ENCODE measurements at regions not wholly inside any gene's neighbourhood (a gene's known extent, or its start where the extent isn't known, plus 50 kb on each side); places are given as distances from the start of the nearest gene placed in this dataset.
A peak's percentile ranks its signal among the peaks of the same experiment; 100 is the strongest.

DNA sequence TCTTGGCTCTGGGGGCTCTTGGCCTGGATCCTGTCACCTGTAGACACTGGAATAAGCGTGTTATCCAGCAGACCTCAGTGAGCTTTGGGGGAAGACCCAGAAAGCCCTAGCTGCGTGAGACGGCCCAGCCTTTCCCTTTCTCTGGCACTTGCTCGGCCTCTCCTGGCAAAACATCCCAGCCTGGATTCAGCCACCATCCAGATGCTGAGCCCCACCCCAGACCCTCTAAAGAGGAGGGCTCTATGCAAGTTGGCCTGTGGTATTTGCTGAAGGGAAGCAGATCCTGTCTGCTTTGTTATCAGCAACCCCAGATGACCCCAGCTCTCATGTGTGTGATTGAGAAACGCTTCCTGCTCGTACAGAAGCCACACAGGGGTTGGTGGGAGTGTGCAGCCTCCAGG is 267.2 kb downstream of the FAM43A start (continued):
- TF ChIP-seq, protein P1, sequence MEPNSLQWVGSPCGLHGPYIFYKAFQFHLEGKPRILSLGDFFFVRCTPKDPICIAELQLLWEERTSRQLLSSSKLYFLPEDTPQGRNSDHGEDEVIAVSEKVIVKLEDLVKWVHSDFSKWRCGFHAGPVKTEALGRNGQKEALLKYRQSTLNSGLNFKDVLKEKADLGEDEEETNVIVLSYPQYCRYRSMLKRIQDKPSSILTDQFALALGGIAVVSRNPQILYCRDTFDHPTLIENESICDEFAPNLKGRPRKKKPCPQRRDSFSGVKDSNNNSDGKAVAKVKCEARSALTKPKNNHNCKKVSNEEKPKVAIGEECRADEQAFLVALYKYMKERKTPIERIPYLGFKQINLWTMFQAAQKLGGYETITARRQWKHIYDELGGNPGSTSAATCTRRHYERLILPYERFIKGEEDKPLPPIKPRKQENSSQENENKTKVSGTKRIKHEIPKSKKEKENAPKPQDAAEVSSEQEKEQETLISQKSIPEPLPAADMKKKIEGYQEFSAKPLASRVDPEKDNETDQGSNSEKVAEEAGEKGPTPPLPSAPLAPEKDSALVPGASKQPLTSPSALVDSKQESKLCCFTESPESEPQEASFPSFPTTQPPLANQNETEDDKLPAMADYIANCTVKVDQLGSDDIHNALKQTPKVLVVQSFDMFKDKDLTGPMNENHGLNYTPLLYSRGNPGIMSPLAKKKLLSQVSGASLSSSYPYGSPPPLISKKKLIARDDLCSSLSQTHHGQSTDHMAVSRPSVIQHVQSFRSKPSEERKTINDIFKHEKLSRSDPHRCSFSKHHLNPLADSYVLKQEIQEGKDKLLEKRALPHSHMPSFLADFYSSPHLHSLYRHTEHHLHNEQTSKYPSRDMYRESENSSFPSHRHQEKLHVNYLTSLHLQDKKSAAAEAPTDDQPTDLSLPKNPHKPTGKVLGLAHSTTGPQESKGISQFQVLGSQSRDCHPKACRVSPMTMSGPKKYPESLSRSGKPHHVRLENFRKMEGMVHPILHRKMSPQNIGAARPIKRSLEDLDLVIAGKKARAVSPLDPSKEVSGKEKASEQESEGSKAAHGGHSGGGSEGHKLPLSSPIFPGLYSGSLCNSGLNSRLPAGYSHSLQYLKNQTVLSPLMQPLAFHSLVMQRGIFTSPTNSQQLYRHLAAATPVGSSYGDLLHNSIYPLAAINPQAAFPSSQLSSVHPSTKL (CRISPR knock-in tag; IDR thresholded peaks at IDR 0.05): peak; percentile 18; the same call in 1 of the 2 replicates
- TF ChIP-seq, protein P2, sequence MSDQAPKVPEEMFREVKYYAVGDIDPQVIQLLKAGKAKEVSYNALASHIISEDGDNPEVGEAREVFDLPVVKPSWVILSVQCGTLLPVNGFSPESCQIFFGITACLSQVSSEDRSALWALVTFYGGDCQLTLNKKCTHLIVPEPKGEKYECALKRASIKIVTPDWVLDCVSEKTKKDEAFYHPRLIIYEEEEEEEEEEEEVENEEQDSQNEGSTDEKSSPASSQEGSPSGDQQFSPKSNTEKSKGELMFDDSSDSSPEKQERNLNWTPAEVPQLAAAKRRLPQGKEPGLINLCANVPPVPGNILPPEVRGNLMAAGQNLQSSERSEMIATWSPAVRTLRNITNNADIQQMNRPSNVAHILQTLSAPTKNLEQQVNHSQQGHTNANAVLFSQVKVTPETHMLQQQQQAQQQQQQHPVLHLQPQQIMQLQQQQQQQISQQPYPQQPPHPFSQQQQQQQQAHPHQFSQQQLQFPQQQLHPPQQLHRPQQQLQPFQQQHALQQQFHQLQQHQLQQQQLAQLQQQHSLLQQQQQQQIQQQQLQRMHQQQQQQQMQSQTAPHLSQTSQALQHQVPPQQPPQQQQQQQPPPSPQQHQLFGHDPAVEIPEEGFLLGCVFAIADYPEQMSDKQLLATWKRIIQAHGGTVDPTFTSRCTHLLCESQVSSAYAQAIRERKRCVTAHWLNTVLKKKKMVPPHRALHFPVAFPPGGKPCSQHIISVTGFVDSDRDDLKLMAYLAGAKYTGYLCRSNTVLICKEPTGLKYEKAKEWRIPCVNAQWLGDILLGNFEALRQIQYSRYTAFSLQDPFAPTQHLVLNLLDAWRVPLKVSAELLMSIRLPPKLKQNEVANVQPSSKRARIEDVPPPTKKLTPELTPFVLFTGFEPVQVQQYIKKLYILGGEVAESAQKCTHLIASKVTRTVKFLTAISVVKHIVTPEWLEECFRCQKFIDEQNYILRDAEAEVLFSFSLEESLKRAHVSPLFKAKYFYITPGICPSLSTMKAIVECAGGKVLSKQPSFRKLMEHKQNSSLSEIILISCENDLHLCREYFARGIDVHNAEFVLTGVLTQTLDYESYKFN (CRISPR knock-in tag; conservative IDR thresholded peaks at IDR 0.05): 0 out of 2 replicates have a peak, but pooled peaks have one; percentile 18
- TF ChIP-seq ZNF235 (CRISPR knock-in tag; IDR thresholded peaks at IDR 0.05; ENCODE audit: borderline replicate concordance): no peak
- TF ChIP-seq, protein P3, sequence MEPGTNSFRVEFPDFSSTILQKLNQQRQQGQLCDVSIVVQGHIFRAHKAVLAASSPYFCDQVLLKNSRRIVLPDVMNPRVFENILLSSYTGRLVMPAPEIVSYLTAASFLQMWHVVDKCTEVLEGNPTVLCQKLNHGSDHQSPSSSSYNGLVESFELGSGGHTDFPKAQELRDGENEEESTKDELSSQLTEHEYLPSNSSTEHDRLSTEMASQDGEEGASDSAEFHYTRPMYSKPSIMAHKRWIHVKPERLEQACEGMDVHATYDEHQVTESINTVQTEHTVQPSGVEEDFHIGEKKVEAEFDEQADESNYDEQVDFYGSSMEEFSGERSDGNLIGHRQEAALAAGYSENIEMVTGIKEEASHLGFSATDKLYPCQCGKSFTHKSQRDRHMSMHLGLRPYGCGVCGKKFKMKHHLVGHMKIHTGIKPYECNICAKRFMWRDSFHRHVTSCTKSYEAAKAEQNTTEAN (CRISPR knock-in tag; conservative IDR thresholded peaks at IDR 0.05): peak; percentile 91
- TF ChIP-seq RXRA (CRISPR knock-in tag; IDR thresholded peaks at IDR 0.05): peak; percentile 92
- TF ChIP-seq, protein P4, sequence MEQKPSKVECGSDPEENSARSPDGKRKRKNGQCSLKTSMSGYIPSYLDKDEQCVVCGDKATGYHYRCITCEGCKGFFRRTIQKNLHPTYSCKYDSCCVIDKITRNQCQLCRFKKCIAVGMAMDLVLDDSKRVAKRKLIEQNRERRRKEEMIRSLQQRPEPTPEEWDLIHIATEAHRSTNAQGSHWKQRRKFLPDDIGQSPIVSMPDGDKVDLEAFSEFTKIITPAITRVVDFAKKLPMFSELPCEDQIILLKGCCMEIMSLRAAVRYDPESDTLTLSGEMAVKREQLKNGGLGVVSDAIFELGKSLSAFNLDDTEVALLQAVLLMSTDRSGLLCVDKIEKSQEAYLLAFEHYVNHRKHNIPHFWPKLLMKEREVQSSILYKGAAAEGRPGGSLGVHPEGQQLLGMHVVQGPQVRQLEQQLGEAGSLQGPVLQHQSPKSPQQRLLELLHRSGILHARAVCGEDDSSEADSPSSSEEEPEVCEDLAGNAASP (CRISPR knock-in tag; IDR thresholded peaks at IDR 0.05; ENCODE audit: borderline replicate concordance): peak; percentile 98
- TF ChIP-seq NR2F6 (IDR thresholded peaks at IDR 0.05): no peak
- TF ChIP-seq NR2F6 (CRISPR knock-in tag; IDR thresholded peaks at IDR 0.05): peak; percentile 52; the same call in 1 of the 2 replicates
- TF ChIP-seq, protein P5, sequence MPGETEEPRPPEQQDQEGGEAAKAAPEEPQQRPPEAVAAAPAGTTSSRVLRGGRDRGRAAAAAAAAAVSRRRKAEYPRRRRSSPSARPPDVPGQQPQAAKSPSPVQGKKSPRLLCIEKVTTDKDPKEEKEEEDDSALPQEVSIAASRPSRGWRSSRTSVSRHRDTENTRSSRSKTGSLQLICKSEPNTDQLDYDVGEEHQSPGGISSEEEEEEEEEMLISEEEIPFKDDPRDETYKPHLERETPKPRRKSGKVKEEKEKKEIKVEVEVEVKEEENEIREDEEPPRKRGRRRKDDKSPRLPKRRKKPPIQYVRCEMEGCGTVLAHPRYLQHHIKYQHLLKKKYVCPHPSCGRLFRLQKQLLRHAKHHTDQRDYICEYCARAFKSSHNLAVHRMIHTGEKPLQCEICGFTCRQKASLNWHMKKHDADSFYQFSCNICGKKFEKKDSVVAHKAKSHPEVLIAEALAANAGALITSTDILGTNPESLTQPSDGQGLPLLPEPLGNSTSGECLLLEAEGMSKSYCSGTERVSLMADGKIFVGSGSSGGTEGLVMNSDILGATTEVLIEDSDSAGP (CRISPR knock-in tag; IDR thresholded peaks at IDR 0.05; ENCODE audit: borderline replicate concordance): no peak
- TF ChIP-seq SAP130 (CRISPR knock-in tag; IDR thresholded peaks at IDR 0.05; ENCODE audit: low read depth): 0 out of 2 replicates have a peak, but pooled peaks have one; percentile 29
- TF ChIP-seq FOSL2 (CRISPR knock-in tag; IDR thresholded peaks at IDR 0.05): 0 out of 2 replicates have a peak, but pooled peaks have one; percentile 6
- TF ChIP-seq ZNF3 (CRISPR knock-in tag; IDR thresholded peaks at IDR 0.05): no peak
- peak; percentile 32; the same call in 1 of the 2 replicates for TF ChIP-seq ETV5 (CRISPR knock-in tag; IDR thresholded peaks at IDR 0.05; ENCODE audit: borderline replicate concordance)
- TF ChIP-seq ZNF83 (CRISPR knock-in tag; IDR thresholded peaks at IDR 0.05; ENCODE audit: borderline replicate concordance): no peak
- TF ChIP-seq ELF3 (CRISPR knock-in tag; IDR thresholded peaks at IDR 0.05): peak; percentile 50; the same call in 1 of the 2 replicates
- peak; percentile 26; the same call in 1 of the 2 replicates for TF ChIP-seq GABPB1 (CRISPR knock-in tag; IDR thresholded peaks at IDR 0.05)
- TF ChIP-seq ZBTB38 (CRISPR knock-in tag; IDR thresholded peaks at IDR 0.05): 0 out of 2 replicates have a peak, but pooled peaks have one; percentile 21
